Pancreas (tissue), 10 donors: ENCODE measurements at regions not wholly inside any gene's neighbourhood (a gene's known extent, or its start where the extent isn't known, plus 50 kb on each side); places are given as distances from the start of the nearest gene placed in this dataset.

Experiments used
- ATAC-seq, 4 donors: fragments of 200-7000 bp; cut with Tn5 transposase; one replicate each; pipeline versions ENCODE4 v1.8.0 to v1.9.1; 2020; ENCODE audit warnings: mild to moderate bottlenecking in 4 of 4, moderate library complexity in 4 of 4
- DNase-seq, 6 donors: peaks; one replicate each; pipeline ENCODE4 v3.0.0-alpha.2; 2020
- FAIRE-seq: peaks from 2 replicates; lab custom pipeline; 2012; peaks lifted over from hg19 to GRCh38; lab: Jason Lieb, UNC
- H3K27ac ChIP-seq, 4 donors: fragments of 200-600 bp; sonication (generic); 1 replicate in 3 of 4; 2 replicates in 1 of 4; pipeline versions ENCODE4 v1.5.0 to v1.8.0; 2020
- H3K27me3 ChIP-seq, 4 donors: fragments of 200-600 bp; one replicate each; pipeline ENCODE4 v1.8.0; 2021
- H3K36me3 ChIP-seq, 3 donors: fragments of 200-600 bp; sonication (generic) in 1 of 3; one replicate each; pipeline versions ENCODE4 v1.5.0 to v1.8.0; 2020 to 2021
- H3K4me1 ChIP-seq, 3 donors: fragments of 200-600 bp; one replicate each; pipeline ENCODE4 v1.8.0; 2021
- H3K4me3 ChIP-seq, 4 donors: fragments of 200-600 bp; sonication (generic) in 2 of 4; one replicate each; pipeline versions ENCODE4 v1.5.0 to v1.8.0; 2020 to 2021
- H3K9me3 ChIP-seq, 4 donors: fragments of 200-600 bp; one replicate each; pipeline ENCODE4 v1.8.0; 2021
- WGBS, 2 donors: extraction: QIAGEN DNeasy Blood & Tissue Kit; methylation state at CpG; one replicate each; pipeline ENCODE4 v1.1.7; 2013; 5-methylcytosine and 5-hydroxymethylcytosine counted together
- intact Hi-C, 3 donors: fragments of 100-400 bp; cut with DNase I; formaldehyde crosslinking; loops; one replicate each; pipeline versions ENCODE4 v1.11.1 to v1.14.2; 2022
- TF ChIP-seq, protein P1 (sequence below), 4 donors: fragments of 200-600 bp; sonication (generic) in 3 of 4; IDR thresholded peaks; one replicate each; pipeline versions ENCODE4 v1.5.0 to v1.8.0; 2021; ENCODE audit warnings: antibody characterized with exemption in 4 of 4
- donor health status: healthy with polysubstance abuse.
- donor health status: DM: no; HTN: no; CAD: no; lungs with moderate emphysema.
- donor health status: DM: no; HTN: no; CAD: no.
- donor health status: control.
- donor health status: control.
- donor health status: Bipolar disorder and iron deficiency.
- donor health status: DM: yes; HTN: yes; CAD: no.
- donor health status: DM: no; HTN: no; CAD: no.
- donor health status: DM: no; HTN: no; CAD: no.
- donor health status: DM: yes; HTN: yes; CAD: no.

DNA sequence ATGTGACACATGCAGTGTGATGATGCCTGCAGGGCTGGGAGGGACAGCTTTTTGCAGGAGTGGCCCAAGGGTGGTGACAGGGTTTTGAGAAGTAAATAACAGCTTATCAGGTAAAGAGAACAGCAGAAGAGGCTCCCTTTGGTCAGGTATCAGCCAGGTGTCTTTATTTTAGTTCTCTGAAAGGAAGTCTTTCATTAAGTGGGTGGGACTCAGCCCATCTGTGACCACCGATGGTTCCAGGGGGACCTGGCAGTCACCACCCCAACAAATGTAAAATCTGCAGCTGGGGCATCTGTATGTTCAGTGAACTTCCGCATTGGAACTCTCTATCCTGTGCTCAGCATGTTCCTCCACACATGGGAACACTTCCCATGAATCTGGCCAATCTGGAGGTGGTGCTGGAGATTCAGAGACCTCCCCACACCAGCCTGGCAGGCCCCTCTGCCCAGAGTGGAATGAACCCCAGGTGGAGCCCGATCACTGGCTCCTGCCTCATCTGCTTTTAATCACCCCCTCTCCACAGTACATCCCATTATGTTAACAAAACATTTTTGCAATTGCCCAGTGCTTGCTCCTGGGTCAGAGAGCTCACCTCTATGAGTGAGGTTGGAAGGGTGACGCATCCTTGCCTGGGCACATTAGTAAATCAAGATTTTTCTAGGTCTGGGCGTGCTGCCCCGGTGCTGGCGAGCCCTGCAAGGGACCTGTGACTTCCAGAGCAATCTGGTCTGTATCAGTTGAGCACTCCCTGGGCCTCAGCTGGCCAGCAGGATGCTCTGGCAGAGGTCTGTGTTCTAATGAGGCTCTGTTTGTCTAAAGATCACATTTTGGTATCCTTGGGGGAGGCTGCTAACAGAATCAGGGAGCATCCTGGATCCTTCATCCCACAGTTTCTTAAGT, 140.4 kb upstream of the GDF10 start:
- FAIRE-seq (no peak), ATAC-seq (no peak), DNase-seq (no peak)
- Histone ChIP-seq H3K4me3 (no peak overlapping the region), H3K27me3 (no peaks in the 10 kb centered on the region), H3K4me1 (no peaks in the 10 kb centered on the region), H3K9me3 (no peaks in the 10 kb centered on the region), H3K36me3 (no peaks in the 10 kb centered on the region), H3K27ac (no peak overlapping the region)
- intact Hi-C loops, result no loop called here
- WGBS, 2 donors, result 64 to 69% methylated on average over 7 of the region's 7 CpGs
- TF ChIP-seq, protein P1, sequence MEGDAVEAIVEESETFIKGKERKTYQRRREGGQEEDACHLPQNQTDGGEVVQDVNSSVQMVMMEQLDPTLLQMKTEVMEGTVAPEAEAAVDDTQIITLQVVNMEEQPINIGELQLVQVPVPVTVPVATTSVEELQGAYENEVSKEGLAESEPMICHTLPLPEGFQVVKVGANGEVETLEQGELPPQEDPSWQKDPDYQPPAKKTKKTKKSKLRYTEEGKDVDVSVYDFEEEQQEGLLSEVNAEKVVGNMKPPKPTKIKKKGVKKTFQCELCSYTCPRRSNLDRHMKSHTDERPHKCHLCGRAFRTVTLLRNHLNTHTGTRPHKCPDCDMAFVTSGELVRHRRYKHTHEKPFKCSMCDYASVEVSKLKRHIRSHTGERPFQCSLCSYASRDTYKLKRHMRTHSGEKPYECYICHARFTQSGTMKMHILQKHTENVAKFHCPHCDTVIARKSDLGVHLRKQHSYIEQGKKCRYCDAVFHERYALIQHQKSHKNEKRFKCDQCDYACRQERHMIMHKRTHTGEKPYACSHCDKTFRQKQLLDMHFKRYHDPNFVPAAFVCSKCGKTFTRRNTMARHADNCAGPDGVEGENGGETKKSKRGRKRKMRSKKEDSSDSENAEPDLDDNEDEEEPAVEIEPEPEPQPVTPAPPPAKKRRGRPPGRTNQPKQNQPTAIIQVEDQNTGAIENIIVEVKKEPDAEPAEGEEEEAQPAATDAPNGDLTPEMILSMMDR (IDR thresholded peaks at IDR 0.05), result no peak

DNA sequence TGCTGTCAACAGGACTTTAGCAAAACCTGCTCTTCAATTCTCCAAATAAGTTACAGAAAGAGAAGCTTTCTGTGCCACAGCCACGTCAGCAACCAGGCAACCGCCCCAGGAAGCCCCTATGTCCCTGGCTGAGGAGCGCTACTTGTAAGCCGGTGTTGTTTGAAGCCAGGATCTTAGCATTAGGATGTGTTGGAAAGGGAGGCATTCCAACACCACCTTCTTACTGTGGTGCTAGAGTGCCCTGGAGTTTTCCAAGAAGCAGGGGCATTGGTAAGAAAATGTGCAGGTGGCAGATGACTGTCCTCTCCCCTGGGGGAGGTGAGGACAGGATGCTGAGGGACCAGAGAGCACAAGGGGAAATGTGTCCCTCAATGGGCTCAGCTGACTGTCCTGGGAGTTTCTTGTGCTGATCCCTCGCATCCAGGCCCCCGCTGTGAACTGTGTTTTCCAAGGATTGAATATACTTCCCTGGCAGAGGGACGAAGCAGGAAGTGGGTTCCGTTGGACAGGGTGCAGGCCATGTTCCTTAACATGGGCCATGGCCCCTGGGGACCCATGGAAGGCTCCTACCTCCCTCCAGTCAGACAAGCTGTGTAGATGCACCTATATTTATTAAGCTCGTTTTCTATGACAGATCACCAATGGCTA, 139.6 kb upstream of the GDF10 start:
- H3K9me3 ChIP-seq, result no peaks in the 10 kb centered on the region
- DNase-seq, result no peak
- TF ChIP-seq, protein P1 (IDR thresholded peaks at IDR 0.05), result no peak
- WGBS, 2 donors, result 72 to 78% methylated on average over 9 of the region's 9 CpGs
- no peak overlapping the region for H3K4me3 ChIP-seq
- intact Hi-C loops, result no loop called here
- no peaks in the 10 kb centered on the region for H3K4me1 ChIP-seq
- no peak for ATAC-seq
- no peaks in the 10 kb centered on the region for H3K36me3 ChIP-seq
- H3K27me3 ChIP-seq, result no peaks in the 10 kb centered on the region
- H3K27ac ChIP-seq, result no peak overlapping the region
- FAIRE-seq, result no peak

DNA sequence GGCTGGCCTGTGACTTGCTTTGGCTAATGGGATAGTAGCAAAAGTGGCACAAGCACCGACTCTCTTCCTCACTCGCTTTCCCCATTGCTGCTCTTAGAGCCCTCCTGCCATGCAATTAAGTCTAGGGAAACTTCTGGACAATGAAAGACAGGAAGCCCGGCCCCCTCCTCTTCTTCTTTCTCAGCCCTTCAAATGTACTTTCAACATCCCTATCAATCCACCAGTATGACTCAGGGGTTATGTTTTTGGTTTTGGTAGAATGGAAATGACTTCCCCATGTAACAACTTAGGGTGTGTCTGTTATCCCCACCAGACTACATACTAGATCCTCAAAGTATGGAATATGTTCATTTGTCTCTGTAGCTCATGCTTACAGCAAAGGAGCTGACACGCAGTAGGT, 139.0 kb upstream of the GDF10 start:
- 63% methylated on average over 4 of the region's 4 CpGs for WGBS, 2 donors
- no peaks in the 10 kb centered on the region for H3K9me3 ChIP-seq
- no peaks in the 10 kb centered on the region for H3K27me3 ChIP-seq
- TF ChIP-seq, protein P1 (IDR thresholded peaks at IDR 0.05), result no peak
- no peak overlapping the region for H3K27ac ChIP-seq
- no peak for DNase-seq
- H3K4me1 ChIP-seq, result no peaks in the 10 kb centered on the region
- H3K36me3 ChIP-seq, result no peaks in the 10 kb centered on the region
- no peak for ATAC-seq
- no peak overlapping the region for H3K4me3 ChIP-seq
- intact Hi-C loops, result no loop called here
- no peak for FAIRE-seq

DNA sequence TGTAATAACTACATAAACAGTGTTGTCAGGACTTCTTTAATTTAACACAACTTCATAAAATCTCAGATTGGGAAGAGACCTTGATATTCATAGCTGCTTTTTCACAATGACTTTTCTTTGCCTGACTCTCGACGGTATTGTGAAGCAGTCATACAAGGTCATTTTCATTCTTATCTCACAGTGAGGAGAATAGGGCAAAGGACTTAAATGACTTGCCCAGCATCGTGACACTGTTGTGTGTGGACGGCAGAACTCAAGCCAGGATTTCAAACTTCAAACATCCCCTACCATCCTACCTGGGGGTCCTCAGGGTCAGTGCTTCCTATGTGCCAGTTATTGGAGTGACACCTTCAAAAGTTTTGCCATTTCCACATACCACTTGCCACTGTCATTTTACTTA, 138.5 kb upstream of the GDF10 start:
- H3K4me3 ChIP-seq, result no peak overlapping the region
- H3K9me3 ChIP-seq, result no peaks in the 10 kb centered on the region
- no peaks in the 10 kb centered on the region for H3K4me1 ChIP-seq
- no peaks in the 10 kb centered on the region for H3K36me3 ChIP-seq
- no peak for ATAC-seq
- 23 to 25% methylated on average over 4 of the region's 4 CpGs for WGBS, 2 donors
- no peak overlapping the region for H3K27ac ChIP-seq
- TF ChIP-seq, protein P1 (IDR thresholded peaks at IDR 0.05), result no peak
- no peaks in the 10 kb centered on the region for H3K27me3 ChIP-seq
- intact Hi-C loops, result no loop called here
- no peak for FAIRE-seq
- DNase-seq, result no peak
